ENCODE measurements at regions not wholly inside any gene's neighbourhood (a gene's known extent, or its start where the extent isn't known, plus 50 kb on each side); places are given as distances from the start of the nearest gene placed in this dataset.
A peak's percentile ranks its signal among the peaks of the same experiment; 100 is the strongest.
"Not testable (repeated sequence)": the region's sequence is repeated elsewhere in the genome, so short reads cannot be mapped to it uniquely, and the experiment has no call there.

- DNase-seq; intact Hi-C loops (cut with DNase I, micrococcal nuclease); ATAC-seq: not testable (repeated sequence)
Measured at GRCh38 chr3:176827244-176827643, 370.0 kb downstream of the TBL1XR1 start.

DNA sequence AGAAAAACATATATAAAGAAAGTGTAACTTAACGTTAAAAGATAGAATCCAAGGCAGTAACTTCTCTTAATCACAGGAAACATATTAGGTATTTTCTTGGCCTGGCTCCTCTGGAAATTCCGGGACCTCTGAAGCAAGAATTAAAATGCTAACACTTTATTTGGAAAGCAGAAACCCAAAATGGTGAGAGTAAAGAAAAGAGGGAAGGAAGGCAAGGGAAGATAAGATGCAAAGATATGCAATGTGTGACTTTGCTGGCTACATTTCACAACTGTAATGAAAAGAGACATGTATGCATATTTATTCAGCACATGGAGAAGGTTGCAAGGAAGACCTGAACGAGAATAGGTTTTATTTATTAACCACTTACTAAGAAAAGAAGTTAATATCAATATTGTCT, 372.5 kb downstream of the TBL1XR1 start:
- ATAC-seq (no peak), DNase-seq (no peak)
- intact Hi-C loops (cut with DNase I, micrococcal nuclease): no loop called here

DNA sequence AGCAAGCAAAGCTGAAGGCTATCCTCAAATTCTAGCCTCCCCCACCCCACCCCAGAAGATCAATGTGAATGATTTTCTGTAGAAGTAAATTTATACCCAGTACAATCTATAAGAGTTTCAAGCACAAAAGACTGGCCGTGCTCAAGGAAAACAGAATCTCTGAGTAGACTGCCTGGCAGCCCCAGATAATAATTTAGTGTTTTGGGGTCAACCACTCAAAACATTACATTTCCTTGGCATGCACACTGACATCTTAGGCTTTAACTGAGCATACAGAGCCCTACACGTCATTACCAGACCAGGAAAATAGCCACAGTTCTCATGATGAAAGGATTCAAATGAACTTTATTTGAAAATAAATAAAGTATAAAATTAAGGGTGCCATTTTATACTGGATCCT, 376.5 kb downstream of the TBL1XR1 start:
- DNase-seq (no peak), ATAC-seq (no peak)
- intact Hi-C loops (cut with DNase I, micrococcal nuclease): no loop called here

- ATAC-seq: no peak
- no peak for DNase-seq
- intact Hi-C loops (cut with DNase I, micrococcal nuclease): loop anchor here in 1 of 2 donors (10.0 kb wide), 1 partner anchor 292 kb away; no protein-coding TSS in a partner anchor
Measured at GRCh38 chr3:176816937-176817336, 380.3 kb downstream of the TBL1XR1 start.

GRCh38 chr3:176814285-176814684, 383.0 kb downstream of the TBL1XR1 start:
- peak; percentile 88 for ATAC-seq
- peak; percentile 37 to 61 for DNase-seq
- intact Hi-C loops (cut with DNase I, micrococcal nuclease): loop anchor here in 1 of 2 donors (10.0 kb wide), 1 partner anchor 289 kb away; no protein-coding TSS in a partner anchor

- DNase-seq (no peak), ATAC-seq (no peak)
- intact Hi-C loops (cut with DNase I, micrococcal nuclease): no loop called here
Measured at GRCh38 chr3:176807938-176808337, 389.3 kb downstream of the TBL1XR1 start.

GRCh38 chr3:176799675-176800074, 397.6 kb downstream of the TBL1XR1 start:
- intact Hi-C loops (cut with DNase I, micrococcal nuclease): no loop called here
- DNase-seq: no peak
- ATAC-seq: peak; percentile 83

- intact Hi-C loops (cut with DNase I, micrococcal nuclease): no loop called here
- peak; percentile 98 for ATAC-seq
Measured at GRCh38 chr3:176798680-176799079, 398.6 kb downstream of the TBL1XR1 start.

DNA sequence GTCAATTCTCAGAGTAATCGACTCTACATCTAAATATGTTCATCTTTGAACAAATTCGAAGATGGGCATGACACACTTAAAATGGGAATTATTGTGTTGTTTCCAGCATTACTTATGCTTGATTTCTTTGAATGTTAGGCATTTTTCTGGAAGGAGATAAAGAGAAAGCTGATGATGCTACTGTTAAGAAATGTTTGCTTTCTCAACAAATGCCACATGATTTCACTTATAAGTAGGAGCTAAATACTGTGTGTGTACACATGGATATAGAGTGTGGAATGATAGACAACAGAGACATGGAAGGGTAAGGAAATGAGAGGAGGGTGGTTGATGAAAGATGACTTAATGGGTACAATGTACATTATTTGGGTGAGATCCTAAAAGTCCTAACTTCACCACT, 400.9 kb downstream of the TBL1XR1 start:
- no peak for ATAC-seq
- intact Hi-C loops (cut with DNase I, micrococcal nuclease): no loop called here
- DNase-seq: no peak

More at GRCh38 chr3:176798680-176799079, 398.6 kb downstream of the TBL1XR1 start:
- no peak for DNase-seq

- ATAC-seq: no peak
- no peak for DNase-seq
Measured at GRCh38 chr3:176795891-176796290, 401.4 kb downstream of the TBL1XR1 start.

DNA sequence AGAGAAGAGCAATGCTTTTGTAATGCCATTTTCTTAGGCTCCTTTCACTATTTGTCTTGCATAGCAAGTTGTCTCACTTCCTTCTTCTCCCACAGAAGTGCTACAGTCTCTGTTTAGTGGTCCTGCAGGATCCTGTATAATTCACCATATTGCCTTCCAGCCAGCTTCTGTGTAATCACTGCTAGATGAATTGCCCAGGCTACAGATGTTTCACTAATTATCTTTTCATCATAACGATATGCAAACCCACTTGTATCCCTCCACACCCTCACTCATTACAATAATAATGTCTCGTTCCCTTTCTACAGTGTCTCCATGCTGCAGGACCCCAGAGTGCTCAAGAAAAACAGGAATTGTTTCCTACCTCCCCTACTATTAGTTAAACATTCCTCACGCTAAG, 402.9 kb downstream of the TBL1XR1 start:
- intact Hi-C loops (cut with DNase I, micrococcal nuclease): no loop called here
- ATAC-seq (no peak), DNase-seq (no peak)

More at GRCh38 chr3:176795891-176796290, 401.4 kb downstream of the TBL1XR1 start:
- intact Hi-C loops (cut with DNase I, micrococcal nuclease): no loop called here

GRCh38 chr3:176789947-176790346, 407.3 kb downstream of the TBL1XR1 start:
- no peak for DNase-seq
- no peak for ATAC-seq
- intact Hi-C loops (cut with DNase I, micrococcal nuclease): no loop called here

- intact Hi-C loops (cut with DNase I, micrococcal nuclease): no loop called here
- ATAC-seq: no peak
- DNase-seq: no peak
Measured at GRCh38 chr3:176789281-176789705, 408.0 kb downstream of the TBL1XR1 start.

DNA sequence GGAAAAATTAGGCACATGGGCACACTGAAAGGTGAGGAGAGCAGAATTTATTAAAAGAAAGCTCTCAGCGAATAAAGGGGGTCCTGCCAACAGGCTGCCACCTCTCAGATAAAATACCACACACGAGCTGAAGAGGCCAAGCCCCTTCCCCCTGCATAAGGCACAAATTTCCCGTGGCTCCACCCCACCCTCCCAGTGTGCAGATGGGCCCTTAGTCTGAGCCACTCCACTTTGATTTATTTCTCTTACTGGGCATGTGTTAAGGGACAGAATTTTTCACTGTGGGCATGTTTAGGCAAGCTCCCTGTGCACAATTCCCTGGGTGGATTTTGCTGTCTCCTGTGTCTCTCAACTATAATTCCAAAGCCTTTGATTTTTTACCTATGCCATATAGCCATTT, 409.8 kb downstream of the TBL1XR1 start:
- intact Hi-C loops (cut with DNase I, micrococcal nuclease): no loop called here
- DNase-seq (no peak), ATAC-seq (no peak)

- ATAC-seq: no peak
- no peak for DNase-seq
- intact Hi-C loops (cut with DNase I, micrococcal nuclease): no loop called here
Measured at GRCh38 chr3:176785171-176785570, 412.1 kb downstream of the TBL1XR1 start.

DNA sequence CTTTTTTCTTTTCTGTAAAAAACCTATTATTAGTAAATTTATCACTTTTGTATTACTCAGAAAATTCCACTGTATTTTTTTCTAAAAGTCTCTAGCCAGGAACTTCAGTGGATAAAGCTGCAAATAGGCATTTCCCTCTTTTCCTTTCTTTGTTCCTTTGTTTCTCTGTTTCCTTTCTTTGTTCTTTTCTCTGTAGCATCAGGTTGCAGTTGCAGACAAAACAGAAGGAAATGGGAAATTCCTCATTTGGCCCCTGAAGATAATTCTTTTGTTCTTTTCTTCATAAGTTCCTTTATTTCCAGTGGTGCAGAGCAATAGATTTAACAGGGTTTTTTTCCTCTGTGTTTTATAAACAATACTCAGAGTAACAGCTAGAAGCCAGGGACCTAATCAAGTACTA, 416.5 kb downstream of the TBL1XR1 start:
- no peak for DNase-seq
- intact Hi-C loops (cut with DNase I, micrococcal nuclease): no loop called here
- no peak for ATAC-seq

DNA sequence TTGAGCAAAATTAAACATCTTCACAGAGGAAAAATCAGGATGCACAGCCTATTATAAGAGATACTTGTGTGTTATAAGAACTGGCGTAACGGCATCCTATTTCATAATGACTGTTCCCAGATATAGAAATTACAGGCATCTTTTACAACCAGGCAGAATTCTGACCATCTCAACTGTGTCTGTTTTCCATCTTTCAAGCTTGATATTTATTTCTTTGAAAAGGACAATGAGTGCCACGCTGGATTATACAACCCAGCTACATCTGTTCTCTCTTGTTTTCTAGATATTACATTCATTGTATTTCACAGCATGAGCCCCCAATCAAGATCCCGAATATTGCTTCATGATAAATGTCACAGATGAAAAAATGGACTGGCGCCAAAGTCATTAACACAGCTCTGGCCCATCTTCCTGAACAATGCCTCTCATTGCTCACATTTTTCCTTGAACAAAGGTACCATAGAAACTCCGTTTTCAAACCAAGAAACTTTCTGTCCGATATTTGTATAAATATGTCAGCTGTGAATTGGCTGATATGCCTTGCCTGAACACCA, 420.6 kb downstream of the TBL1XR1 start:
- no peak for DNase-seq
- ATAC-seq: no peak

GRCh38 chr3:176769547-176770190, 427.6 kb downstream of the TBL1XR1 start:
- ATAC-seq (no peak), DNase-seq (no peak)
- intact Hi-C loops (cut with DNase I, micrococcal nuclease): no loop called here

More for the DNA sequence above, 420.6 kb downstream of the TBL1XR1 start:
- intact Hi-C loops (cut with DNase I, micrococcal nuclease): no loop called here

DNA sequence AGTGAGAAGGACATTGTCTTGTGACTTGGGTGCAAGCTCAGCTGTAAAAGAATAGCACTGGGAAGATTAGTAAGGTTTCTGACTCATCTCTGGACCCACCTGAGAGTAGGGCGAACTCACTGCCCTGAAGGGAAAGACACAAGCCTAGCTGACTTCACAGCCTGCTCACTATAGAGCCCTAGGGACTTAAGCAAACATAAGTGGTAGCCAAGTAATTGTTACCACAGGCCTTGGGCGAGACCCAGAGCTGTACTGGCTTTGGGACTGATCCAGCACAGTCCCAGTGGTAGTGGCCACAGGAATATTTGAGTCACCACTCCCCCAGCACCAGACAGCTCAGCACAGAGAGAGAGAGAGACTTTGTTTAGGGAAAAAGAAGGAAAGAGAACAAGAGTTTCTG, 429.9 kb downstream of the TBL1XR1 start:
- DNase-seq (no peak), ATAC-seq (no peak)
- intact Hi-C loops (cut with DNase I, micrococcal nuclease): no loop called here

DNA sequence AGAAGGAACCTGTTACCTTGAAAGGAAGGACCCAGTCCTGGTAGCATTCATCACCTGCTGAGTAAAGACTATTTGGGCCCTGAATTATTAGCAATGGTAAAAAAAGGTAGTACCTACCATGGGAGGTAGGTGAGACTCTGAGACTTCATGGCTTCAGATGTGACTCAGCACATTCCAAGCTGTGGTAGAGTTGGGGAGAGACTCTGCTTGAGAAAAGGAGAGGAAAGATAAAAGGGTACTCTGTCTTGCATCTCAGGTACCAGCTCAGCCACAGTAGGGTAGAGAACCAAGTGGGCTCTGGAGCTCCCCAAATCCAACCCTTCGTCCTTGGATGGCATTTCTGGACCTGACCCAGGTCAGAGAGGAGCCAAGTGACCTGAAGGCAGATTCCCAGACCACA, 430.4 kb downstream of the TBL1XR1 start:
- DNase-seq: no peak
- intact Hi-C loops (cut with DNase I, micrococcal nuclease): no loop called here
- ATAC-seq: no peak
